Neural progenitor cell (in vitro differentiated cells): ENCODE measurements at regions not wholly inside any gene's neighbourhood (a gene's known extent, or its start where the extent isn't known, plus 50 kb on each side); places are given as distances from the start of the nearest gene placed in this dataset.

Source experiments
- EZH2 ChIP-seq: fragments of 200-600 bp; sonication (generic); IDR thresholded peaks from 2 replicates; pipeline ENCODE4 v1.6.1; 2017; ENCODE audit warnings: antibody characterized with exemption, mild to moderate bottlenecking, moderate library complexity
- EZH2phosphoT487 ChIP-seq: fragments of 200-600 bp; sonication (generic); IDR thresholded peaks from 2 replicates; pipeline ENCODE4 v1.6.1; 2017; ENCODE audit warnings: antibody characterized with exemption
- TF ChIP-seq, protein P1 (sequence below): fragments of 200-600 bp; sonication (generic); IDR thresholded peaks from 2 replicates; pipeline ENCODE4 v1.5.1; 2017; ENCODE audit warnings: antibody characterized with exemption, mild to moderate bottlenecking

- TF ChIP-seq EZH2phosphoT487 = no peak
- TF ChIP-seq, protein P1, sequence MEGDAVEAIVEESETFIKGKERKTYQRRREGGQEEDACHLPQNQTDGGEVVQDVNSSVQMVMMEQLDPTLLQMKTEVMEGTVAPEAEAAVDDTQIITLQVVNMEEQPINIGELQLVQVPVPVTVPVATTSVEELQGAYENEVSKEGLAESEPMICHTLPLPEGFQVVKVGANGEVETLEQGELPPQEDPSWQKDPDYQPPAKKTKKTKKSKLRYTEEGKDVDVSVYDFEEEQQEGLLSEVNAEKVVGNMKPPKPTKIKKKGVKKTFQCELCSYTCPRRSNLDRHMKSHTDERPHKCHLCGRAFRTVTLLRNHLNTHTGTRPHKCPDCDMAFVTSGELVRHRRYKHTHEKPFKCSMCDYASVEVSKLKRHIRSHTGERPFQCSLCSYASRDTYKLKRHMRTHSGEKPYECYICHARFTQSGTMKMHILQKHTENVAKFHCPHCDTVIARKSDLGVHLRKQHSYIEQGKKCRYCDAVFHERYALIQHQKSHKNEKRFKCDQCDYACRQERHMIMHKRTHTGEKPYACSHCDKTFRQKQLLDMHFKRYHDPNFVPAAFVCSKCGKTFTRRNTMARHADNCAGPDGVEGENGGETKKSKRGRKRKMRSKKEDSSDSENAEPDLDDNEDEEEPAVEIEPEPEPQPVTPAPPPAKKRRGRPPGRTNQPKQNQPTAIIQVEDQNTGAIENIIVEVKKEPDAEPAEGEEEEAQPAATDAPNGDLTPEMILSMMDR = no peak
- no peak for TF ChIP-seq EZH2
These were observed 191.3 kb upstream of the MYL2 start for GRCh38 chr12:111111681-111112080.
